CD4-positive, alpha-beta T cell treated with Interleukin-15 for 1 hour (primary cell): ENCODE measurements at regions not wholly inside any gene's neighbourhood (a gene's known extent, or its start where the extent isn't known, plus 50 kb on each side); places are given as distances from the start of the nearest gene placed in this dataset.
A peak's percentile ranks its signal among the peaks of the same experiment; 100 is the strongest.

Experiments
- DNase-seq: peaks from one replicate; pipeline ENCODE4 v3.0.0-alpha.2; 2020

DNA sequence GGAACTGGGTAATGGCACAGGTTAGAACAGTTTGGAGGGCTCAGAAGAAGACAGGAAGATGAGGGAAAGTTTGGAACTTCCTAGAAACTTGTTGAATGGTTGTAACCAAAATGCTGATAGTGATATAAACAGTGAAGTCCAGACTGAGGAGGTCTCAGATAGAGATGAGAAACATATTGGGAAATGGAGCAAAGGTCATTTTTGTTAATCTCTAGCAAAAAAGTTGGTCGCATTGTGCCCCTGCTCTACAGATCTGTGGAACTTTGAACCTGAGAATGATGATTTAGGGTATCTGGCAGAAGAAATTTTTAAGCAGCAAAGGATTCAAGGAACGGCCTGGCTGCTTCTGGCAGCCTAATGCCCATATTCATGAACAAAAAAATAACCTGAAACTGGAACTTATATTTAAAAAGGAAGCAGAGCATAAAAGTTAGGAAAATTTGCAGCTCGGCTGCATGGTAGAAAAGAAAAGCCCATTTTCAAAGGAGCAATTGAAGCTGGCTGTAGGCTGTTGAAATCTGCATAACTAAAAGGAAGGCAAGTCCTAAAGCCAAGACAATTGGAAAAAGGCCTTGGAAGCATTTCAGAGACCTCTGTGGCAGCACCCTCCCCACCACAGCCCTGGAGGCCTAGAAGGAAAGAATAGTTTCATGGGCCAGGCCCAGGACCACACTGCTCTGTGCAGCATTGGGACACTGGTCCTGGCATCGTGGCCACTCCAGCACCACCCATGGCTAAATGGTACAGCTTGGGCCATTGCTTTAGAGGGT is 182.6 kb upstream of the CD96 start:
- no peak for DNase-seq

DNA sequence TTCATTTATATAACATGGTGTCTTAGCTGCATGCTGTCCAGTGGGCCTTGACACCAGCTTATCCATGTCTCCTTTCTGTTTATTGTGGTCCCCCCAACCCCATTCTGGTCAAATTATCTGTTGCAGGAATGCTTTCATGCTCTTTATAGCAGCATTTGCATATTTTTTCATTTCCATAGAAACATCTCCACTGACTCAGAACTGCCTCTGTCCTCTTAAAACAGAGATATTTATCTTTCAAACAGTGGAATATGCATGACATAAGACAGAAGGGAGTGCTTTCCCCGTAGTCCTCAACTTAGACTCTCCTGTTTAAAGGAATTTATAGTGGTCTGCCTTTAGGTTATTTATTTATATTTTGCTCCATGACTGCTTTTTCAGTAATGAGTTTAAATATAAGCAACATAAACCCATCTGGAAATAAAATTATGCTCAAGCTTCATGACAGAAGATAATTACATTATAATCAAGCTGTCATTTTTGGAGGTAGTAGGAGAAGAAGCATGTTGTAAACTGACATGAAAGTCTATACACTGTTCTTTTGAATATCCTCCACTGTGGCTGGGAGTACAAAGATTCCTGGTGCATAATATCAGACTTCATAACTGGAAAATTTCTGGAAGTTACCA is 179.5 kb upstream of the CD96 start:
- no peak for DNase-seq

DNA sequence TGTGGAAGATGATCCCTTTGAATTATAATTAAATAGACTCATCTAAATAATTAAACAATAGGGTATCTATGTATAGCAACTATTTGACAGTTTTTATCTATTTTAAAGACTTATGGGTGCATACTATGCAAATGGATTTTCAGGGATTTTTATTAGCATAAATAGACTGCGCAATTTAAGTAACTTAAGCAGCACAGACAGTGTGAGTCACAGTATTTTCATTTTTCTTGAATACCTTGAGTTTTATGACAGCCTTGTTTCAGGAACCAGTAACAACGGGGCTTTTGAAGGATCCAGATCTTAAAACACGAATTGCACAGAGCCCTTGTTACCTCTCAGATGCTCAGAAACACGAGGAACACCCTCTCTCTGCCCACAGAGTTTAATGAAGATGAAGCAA is 175.5 kb upstream of the CD96 start:
- DNase-seq: no peak

DNA sequence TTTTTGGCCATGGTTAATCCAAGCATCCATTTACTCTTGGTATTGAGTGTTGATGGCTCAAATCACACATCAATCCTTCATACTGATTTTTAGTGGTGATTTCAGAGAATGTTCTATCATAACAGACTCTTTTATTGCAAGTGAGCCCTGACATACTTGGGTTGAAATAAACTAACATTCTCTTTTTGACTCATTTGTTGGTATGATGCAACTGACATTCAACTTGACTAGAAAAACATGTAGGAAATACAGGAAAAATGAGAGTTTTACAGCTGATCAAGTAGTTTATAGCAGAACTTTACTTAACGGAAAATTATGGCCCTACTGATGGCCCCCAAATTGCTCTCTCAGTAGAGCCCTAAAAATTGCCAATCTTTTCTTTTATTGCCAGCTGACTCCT is 173.9 kb upstream of the CD96 start:
- no peak for DNase-seq

DNA sequence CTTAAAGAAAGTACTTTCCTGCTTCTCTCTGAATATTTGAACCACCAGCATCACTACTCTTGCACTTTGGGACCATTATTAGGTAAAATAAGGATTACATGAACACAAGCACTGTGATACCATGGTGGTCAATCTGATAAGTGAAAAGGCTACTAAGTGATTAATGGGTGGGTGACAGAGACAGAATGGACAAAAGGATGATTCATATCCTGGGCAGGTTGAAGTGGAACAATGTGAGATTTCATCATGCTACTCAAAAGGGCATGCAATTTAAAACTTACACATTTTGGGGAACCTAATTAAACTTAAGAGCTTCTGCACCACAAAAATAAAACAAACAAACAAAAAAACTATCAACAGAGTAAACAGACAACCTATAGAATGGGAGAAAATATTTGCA is 172.0 kb upstream of the CD96 start:
- DNase-seq: no peak

DNA sequence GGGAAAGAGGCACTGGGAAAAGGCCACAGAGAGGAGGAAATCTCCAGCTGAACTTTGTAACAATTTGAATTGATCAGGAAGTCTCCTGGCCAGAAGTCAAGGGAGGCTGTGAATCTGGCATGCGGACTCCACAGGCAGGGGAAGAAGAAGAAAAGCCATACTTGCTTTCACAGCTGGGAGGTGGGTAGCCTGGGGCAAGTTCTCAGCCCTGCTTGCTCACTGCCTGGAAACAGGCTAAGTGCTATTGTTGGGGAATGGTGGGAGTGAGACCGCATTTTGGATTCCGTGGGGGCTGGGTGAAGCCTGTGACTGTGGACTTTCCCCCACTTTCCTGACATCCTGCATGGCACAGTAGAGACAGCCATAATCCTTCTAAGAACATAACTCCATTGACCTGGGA is 168.8 kb upstream of the CD96 start:
- no peak for DNase-seq

DNA sequence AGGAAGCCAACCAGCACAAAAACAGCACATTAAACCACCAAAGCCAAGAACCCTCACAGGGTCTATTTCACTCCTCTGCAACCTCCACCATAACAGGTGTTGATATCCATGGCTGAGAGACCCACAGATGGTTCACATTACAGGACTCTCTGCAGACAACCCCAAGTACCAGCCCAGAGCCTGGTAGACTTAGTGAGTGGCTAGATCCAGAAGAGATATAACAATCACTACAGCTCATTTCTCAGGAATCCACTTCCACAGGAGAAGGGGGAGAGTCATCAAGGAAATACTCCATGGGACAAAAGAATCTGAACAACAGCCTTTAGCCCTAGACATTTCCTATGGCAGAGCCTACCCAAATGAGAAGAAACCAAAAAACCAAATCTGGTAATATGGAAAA is 168.1 kb upstream of the CD96 start:
- no peak for DNase-seq

DNA sequence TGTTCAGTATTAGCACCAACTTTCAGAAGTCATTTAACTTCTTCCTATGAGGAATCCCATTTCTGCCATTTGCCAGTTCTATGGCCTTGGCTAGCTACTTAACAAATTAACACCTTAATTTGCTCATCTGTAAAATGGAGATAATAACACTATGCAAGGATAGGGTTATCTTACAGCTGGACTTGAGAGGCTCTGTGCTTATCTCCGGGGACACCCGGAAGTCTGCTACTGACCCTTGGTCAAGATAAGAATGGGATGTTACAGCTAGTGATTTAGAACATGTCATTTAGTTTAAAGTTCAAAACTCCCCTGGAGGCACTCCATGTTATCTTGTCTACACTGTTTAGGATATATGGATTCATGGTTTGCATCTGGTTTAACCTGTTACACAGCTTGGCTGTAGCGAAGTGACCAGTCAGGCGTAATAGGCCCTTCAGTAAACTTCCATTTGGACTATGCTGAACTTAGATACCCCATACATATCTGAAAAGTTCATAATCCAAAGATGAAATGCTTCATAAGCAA is 156.0 kb upstream of the CD96 start:
- DNase-seq: no peak

DNA sequence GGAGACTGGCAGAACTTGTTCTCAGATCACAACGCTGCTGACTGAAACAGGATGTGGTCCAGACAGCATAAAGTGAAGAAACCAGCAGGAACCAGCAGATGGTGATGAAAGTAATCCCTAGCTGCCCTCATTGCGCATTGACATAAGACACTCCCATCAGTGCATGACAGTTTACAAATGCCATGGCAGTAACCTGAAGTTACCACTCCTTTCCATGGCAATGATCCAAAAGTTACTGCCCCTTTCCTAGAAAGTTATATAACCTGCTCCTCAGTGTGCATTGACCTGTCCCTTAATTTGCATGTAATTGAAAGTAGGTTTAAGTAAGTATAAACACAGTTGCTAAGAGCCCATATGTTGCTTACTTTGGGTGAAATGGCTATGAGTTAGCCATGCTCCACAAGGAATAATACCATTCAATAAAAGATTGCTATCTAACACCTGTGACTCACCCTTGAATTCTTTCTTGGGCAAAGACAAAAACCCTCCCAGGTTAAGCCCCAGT is 149.1 kb upstream of the CD96 start:
- peak; percentile 62 for DNase-seq

DNA sequence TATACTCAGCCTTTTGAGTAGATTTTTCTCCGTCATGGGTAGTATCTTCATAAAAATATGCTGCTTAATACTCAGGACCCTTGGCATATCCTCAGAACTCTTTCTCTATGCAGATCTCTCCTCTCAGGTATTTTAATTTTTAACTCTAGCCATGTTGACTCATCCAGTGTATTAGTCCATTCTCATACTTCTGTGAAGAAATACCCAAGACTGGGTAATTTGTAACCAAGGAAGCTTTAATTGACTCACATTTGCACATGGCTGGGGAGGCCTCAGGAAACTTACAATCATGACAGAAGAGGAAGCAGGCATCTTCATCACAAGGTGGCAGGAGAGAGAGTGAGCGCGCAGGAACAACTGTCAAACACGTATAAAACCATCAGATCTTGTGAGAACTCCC is 129.3 kb upstream of the CD96 start:
- DNase-seq: no peak

DNA sequence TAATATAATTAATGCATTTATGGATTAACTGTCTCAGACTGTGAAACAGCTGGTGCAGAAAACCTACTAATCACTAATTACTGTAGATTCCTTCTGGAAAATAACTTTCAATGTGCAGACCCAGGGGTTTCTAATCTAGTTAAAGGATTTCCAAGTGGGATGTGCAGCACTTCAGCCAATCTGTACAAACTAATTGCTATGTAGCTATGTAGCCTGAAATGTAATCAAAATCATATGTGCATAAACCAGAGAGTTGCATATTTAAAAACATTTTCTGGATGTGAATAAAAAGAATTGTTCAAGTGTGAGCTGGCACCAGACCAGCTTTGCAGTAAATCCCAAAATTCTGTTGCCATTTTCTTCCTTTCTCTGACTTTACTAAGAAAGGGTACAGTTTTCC is 127.5 kb upstream of the CD96 start:
- no peak for DNase-seq

DNA sequence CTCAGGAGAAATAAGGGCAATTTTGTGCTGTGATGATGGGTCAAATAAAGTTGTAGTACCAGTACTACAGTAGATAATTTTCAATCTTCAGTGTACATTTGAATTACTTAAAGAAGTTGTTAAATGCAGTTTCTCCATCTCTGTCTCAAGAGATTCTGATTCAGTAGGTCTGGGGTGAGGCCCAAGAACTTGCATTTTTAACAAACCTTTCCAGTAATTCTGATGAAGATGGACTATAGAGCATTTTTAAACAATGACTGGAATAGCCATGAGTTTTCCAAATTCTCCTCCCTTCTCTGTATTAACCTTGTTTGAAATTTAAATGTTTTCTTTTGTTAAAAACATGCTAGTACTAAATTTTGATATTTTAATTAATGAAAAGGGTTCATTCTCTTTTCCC is 127.0 kb upstream of the CD96 start:
- no peak for DNase-seq

DNA sequence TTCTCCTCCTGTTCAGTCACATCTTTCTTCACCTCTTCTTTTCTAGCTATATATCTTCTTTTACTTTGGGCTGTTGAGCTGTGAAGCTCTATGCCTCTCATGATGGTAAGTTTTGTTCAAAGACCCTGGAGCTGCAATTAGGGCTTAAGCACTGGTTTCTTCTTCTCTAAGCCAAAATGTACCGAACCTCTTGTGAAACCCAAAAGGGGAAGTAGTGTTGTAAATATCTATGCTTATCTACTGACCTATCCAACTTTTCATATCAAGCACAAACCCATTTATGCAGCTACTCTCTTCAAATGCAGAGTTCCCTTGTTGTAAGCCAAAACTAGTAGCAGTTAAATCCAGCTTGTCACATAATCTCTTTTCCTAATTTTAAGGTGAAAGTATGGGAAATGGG is 123.6 kb upstream of the CD96 start:
- DNase-seq: no peak

DNA sequence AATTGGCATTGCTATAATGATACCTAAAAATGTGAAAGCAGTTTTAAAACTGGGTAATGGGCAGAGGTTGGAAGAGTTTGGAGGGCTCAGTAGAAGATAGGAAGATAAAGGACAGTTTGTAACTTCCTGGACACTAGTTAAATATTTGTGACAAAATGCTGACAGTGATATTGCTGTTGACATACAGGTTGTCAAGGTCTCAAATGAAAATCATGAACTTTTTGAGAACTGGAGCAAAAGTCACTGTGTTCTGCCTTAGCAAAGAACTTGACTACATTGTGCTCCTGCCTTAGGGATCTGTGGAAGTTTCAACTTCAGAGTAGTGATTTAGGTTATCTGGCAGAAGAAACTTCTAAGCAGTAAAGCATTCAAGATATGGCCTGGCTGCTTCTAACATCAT is 113.7 kb upstream of the CD96 start:
- DNase-seq: no peak

DNA sequence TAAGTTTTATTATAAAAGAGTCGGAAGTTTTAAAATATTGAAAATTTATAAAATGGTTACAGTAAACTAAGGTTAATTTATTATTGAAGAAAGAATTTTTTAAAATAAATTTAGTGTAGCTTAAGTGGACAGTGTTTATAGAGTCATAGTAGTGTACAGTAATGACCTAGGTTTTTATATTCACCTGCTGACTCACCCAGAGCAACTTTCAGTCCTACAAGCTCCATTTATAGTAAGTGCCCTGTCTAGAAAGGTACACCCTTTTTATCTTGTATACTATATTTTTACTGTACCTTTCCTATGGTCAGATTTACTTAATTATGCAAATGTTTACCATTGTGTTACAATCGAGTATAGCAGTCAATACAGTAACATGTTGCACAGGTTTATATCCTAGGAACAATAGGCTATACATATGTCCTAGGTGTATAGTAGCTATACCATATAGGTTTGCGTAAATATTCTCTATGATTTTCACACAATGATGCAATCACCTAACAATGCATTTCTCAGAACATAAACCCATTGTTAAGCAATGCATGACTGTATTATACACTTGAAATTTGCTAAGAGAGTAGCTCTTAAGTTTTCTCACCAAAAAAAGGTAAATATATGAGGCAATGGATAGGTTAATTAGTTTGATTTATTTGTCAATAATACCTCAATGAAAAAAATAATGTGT is 106.9 kb upstream of the CD96 start:
- DNase-seq: no peak

DNA sequence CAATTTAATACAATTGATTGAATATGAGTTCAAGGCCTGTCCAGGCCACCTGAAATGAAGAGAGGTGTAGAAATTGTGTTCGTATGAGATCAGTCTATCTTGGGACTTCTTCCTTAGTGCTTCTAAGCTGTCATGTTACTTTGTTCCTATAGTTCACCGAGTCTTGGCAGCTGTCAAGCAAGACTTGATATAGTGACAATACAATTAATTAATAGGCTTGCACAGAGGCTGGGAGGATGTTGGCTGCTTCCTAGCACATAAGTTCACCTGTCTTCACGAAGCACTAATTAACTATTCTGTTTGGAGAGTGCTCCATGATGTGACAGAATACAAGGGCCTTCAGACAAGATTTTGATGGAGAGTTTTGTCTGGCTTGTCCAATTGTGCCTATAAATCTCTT is 103.7 kb upstream of the CD96 start:
- no peak for DNase-seq

DNA sequence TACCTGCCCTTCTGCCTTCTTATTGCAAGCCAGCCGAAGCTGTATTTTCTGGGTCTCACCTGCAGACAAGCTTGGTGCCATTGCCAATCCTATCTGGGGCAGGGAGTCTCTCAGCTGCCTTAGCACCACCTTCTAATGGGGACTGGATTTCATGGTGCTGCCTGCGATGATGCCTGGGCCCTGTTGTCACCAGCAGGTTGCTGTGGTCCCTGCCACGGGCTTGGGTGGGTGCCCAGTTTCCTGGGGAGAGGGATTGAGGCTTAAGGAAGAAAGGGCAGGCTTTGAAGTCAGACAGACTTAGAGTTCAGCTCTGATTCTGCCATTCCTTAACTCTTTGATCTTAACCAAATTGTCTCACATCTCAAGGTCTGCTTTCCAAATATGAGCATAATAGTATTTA is 87.4 kb upstream of the CD96 start:
- no peak for DNase-seq

DNA sequence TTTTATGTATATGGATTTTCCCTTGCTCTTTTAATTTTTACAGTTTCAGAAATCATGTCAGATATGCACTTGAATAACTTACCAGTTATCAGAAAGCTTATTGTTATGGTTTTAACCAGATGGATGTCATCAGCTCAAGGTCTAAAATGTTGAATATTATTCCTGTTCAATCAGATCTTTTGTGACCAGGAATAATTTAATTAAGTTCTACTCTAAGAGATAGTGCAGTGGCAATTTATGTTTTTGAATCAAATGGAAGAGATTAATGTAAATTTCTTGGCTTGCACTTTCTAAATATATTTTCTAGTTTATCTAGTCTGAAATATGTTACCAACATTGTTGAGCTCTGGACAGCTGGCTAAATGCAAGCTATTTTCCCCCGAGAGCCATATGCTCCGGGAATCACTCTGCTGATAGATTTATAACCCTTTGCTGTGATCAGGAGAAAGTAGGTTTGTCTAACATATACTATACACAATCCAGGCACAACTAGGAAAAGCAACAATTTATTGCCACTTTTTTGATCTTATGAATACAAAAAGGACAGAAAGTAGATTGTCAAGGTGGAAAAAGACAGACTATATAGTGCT is 76.8 kb upstream of the CD96 start:
- DNase-seq: no peak

DNA sequence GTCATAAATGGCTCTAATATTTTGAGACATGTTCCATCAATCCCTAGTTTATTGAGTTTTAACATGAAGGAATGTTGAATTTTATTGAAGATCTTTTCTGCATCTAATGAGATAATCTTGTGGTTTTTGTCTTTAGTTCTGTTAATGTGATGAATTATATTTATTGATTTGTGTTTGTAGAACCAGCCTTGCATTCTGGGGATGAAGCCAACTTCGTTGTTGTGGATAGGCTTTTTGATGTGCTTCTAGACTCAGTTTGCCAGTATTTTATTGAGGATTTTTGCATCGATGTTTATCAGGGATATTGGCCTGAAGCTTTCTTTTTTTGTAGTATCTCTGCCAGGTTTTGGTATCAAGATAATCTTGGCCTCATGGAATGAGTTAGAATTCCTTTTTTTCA is 72.0 kb upstream of the CD96 start:
- no peak for DNase-seq

DNA sequence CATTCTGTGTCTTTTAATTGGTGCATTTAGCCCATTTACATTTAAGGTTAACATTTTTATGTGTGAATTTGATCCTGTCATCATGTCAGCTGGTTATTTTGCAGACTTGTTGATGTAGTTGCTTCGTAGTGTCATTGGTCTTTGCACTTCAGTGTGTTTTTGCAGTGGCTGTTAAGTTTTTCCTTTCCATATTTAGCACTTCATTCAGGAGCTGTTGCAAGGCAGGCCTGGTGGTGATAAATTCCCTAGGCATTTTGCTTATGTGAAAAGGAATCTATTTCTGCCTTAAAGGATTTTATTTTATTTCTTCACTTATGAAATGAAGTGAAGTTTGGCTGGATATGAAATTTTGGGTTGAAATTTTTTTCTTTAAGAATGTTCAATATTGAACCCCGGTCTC is 70.2 kb upstream of the CD96 start:
- no peak for DNase-seq

DNA sequence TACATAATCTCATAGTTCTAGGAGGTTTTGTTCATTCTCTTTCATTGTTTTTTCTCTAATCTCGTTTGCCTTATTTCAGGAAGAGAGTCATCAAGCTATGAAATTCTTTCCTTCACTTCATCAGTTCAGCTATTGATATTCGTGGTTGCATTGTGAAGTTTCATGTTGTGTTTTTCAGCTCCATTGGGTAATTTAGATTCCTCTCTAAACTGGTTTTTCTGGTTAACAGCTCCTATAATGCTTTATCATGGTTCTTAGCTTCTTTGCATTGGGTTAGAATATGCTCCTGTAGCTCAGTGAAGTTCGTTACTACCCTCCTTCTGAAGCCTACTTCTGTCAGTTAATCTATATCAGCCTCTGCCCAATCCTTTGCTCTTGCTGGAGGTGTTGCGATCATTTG is 69.4 kb upstream of the CD96 start:
- DNase-seq: no peak

DNA sequence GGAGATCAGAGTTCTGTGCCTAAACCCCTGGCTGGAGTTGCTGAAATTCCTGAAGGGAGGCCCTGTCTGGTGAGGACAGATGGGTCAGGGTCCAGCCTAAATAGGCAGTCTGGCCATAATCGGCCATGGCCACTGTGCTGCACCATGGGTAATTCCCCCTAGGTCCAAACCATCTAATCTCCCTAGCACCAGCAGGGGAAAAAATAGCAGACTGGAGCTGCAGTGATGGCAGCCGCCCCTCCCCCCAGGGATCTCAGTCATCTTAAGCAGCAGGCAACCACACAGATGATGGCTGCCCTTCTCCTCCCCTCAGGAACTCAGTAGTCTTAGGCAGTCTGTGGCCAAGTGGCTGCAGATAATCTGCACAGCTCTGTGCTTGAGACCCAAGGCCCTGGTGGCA is 68.4 kb upstream of the CD96 start:
- DNase-seq: no peak

DNA sequence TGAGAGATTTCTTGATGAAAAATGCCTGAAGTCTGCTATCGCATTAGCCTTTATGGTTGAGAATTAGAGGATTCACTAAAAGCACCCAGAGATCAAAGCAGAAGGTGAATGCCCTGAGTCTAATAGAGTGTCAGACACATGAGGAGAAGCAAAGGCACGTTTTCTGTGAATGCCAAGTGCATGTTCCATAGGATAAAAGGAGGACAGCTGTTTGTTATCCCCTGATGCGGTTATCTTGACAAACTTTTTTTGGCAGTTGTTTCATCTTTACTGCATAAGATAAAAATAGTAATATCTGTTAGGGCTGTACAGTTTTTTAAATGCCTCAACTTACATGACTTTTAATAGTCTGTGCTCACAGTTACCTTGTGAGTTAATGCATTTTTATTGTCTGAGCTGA is 65.3 kb upstream of the CD96 start:
- no peak for DNase-seq

DNA sequence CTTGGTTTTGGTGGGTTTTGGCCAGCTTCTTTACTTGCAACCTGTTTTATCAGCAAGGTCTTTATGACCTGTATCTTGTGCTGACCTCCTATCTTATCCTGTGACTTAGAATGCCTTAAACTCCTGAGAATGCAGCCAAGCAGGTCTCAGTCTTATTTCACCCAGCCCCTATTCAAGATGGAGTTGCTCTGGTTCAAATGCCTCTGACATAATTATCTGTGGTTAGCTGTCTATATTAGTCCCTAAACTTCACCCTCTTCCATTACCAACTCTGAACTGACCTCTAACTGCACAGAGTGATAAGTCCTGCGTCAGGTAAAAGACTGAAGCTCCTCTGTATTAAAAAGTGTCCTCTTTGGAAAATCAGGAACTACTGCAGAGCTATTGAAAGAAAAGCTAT is 61.9 kb upstream of the CD96 start:
- no peak for DNase-seq
